Ascending aorta (tissue), 2 donors: ENCODE measurements at regions not wholly inside any gene's neighbourhood (a gene's known extent, or its start where the extent isn't known, plus 50 kb on each side); places are given as distances from the start of the nearest gene placed in this dataset.

Experiments
- DNase-seq, 2 donors: peaks; one replicate each; pipeline ENCODE4 v3.0.0-alpha.2; 2019; ENCODE audit warnings: low spot score in 2 of 2
- H3K27ac ChIP-seq, 2 donors: fragments of 200-600 bp; sonication (generic); one replicate each; pipeline ENCODE4 v1.5.1; 2016 to 2017; ENCODE audit warnings: mild to moderate bottlenecking in 1 of 2
- H3K27me3 ChIP-seq: fragments of 200-600 bp; sonication (generic); one replicate; pipeline ENCODE4 v1.5.1; 2017
- H3K36me3 ChIP-seq, 2 donors: fragments of 200-600 bp; sonication (generic); one replicate each; pipeline ENCODE4 v1.5.1; 2016
- H3K4me1 ChIP-seq, 2 donors: fragments of 200-600 bp; sonication (generic); one replicate each; pipeline ENCODE4 v1.5.1; 2016 to 2017; ENCODE audit warnings: mild to moderate bottlenecking in 1 of 2
- H3K4me3 ChIP-seq, 2 donors: fragments of 200-600 bp; sonication (generic); one replicate each; pipeline ENCODE4 v1.5.1; 2016 to 2017; ENCODE audit warnings: mild to moderate bottlenecking in 1 of 2
- H3K9me3 ChIP-seq, 2 donors: fragments of 200-600 bp; sonication (generic); one replicate each; pipeline ENCODE4 v1.5.1; 2016
- intact Hi-C: fragments of 100-400 bp; cut with DNase I; formaldehyde crosslinking; loops from one replicate; pipeline ENCODE4 v1.15.1; 2023
- TF ChIP-seq, protein P1 (sequence below), 3 experiments: fragments of 200-600 bp in 2 of 3; fragments of 450-650 bp in 1 of 3; sonication (generic) in 2 of 3; IDR thresholded peaks; one replicate each; pipeline ENCODE4 v1.5.1; 2016 to 2019; ENCODE audit warnings: antibody characterized with exemption in 3 of 3, mild to moderate bottlenecking in 1 of 3, moderate library complexity in 1 of 3

DNA sequence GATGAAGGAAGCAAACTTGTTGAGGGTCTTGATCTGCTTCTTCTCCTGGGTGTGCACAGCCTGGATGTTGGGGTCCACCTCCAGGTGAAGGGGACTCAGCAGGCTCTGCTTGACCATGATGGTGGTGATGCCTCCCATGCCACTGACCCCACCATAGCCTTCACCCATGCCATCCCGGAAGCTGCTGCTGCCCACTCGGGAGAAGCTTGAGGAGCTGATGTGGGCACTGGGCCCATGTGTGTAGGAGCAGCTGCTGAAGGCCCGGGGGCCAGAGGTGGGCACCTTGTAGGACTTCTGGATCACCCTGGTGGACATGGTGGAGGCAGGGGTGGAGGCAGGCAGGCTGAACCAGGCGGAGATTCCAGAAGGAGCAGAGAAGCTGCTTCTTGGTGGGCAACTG is 432.7 kb upstream of the DIPK2B start:
- TF ChIP-seq, protein P1, sequence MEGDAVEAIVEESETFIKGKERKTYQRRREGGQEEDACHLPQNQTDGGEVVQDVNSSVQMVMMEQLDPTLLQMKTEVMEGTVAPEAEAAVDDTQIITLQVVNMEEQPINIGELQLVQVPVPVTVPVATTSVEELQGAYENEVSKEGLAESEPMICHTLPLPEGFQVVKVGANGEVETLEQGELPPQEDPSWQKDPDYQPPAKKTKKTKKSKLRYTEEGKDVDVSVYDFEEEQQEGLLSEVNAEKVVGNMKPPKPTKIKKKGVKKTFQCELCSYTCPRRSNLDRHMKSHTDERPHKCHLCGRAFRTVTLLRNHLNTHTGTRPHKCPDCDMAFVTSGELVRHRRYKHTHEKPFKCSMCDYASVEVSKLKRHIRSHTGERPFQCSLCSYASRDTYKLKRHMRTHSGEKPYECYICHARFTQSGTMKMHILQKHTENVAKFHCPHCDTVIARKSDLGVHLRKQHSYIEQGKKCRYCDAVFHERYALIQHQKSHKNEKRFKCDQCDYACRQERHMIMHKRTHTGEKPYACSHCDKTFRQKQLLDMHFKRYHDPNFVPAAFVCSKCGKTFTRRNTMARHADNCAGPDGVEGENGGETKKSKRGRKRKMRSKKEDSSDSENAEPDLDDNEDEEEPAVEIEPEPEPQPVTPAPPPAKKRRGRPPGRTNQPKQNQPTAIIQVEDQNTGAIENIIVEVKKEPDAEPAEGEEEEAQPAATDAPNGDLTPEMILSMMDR (IDR thresholded peaks at IDR 0.05): no peak
- H3K9me3 ChIP-seq: no peaks in the 10 kb centered on the region
- no peaks in the 10 kb centered on the region for H3K27me3 ChIP-seq
- no peaks in the 10 kb centered on the region for H3K36me3 ChIP-seq
- H3K4me3 ChIP-seq: no peak overlapping the region
- H3K27ac ChIP-seq: no peak overlapping the region
- intact Hi-C loops: no loop called here
- H3K4me1 ChIP-seq: no peaks in the 10 kb centered on the region
- no peak for DNase-seq

DNA sequence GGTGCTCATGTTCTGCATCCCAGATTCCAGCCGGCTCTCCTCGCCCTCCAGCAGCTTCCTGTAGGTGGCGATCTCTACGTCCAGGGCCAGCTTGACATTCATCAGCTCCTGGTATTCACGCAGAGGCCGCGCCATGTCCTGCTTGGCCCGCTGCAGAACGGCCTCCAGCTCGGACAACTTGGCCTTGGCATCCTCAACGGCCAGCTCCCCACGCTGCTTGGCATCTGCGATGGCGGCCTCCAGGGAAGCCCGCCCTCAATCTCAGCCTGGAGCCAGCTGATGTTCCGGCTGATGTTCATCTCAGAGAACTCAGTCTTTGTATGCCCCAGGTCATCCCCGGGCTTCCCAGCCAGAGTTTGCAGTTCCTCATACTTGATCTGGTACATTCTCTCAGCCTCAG is 431.8 kb upstream of the DIPK2B start:
- intact Hi-C loops: no loop called here
- Histone ChIP-seq H3K36me3 (no peaks in the 10 kb centered on the region), H3K4me1 (no peaks in the 10 kb centered on the region), H3K9me3 (no peaks in the 10 kb centered on the region), H3K4me3 (no peak overlapping the region), H3K27ac (no peak overlapping the region), H3K27me3 (no peaks in the 10 kb centered on the region)
- no peak for DNase-seq
- TF ChIP-seq, protein P1 (IDR thresholded peaks at IDR 0.05): no peak

DNA sequence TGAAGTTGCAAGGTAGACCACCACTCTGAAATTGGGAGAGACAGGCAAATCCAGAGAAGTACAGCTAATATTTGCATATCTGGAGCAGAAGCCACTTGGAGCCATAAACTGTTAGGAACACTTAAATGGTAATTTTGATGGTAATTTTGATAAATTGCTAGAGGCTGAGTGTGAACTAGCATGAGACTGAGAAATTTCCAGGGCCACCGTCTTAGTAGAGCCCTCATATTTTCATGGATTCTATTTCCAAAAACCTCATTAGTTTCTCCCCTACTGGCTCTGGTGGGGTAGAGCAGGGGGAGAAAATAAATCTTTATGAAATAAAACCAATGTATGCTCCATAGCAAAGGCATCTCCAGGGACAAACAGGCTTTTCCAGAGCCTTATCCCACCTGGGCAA is 429.4 kb upstream of the DIPK2B start:
- H3K27me3 ChIP-seq: no peaks in the 10 kb centered on the region
- no peak for DNase-seq
- H3K9me3 ChIP-seq: peaks cover 0 to 3% of the 10 kb centered on the region in 2 donors
- intact Hi-C loops: no loop called here
- no peak overlapping the region for H3K4me3 ChIP-seq
- no peaks in the 10 kb centered on the region for H3K36me3 ChIP-seq
- H3K4me1 ChIP-seq: no peaks in the 10 kb centered on the region
- H3K27ac ChIP-seq: no peak overlapping the region
- TF ChIP-seq, protein P1 (IDR thresholded peaks at IDR 0.05): no peak

DNA sequence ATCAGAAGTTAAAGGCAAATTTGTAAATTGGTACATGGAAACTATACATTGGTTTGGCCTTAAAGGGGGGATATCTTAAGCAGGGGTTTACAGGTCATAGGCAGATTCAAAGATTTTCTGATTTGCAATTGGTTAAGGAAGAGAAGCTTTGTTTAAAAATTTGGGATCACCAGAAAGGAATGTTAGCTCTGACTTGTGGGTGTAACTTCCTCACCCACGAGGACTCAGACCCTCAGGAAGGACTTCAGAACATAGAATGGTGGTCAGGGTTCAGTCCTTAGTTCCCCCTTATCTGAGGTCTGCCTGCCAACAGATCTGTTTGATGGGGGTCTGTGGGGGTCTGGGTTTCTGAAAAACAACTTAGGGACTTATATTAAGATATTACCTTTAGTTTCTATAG is 427.4 kb upstream of the DIPK2B start:
- peaks cover 0 to 10% of the 10 kb centered on the region in 2 donors for H3K4me1 ChIP-seq
- H3K27ac ChIP-seq: no peak overlapping the region
- H3K36me3 ChIP-seq: no peaks in the 10 kb centered on the region
- H3K27me3 ChIP-seq: no peaks in the 10 kb centered on the region
- H3K9me3 ChIP-seq: peaks cover 0 to 3% of the 10 kb centered on the region in 2 donors
- no peak overlapping the region for H3K4me3 ChIP-seq
- intact Hi-C loops: loop anchor here (10.0 kb wide), 2 partner anchors 147 to 697 kb away; no protein-coding TSS in a partner anchor
- no peak for DNase-seq
- TF ChIP-seq, protein P1 (IDR thresholded peaks at IDR 0.05): no peak

DNA sequence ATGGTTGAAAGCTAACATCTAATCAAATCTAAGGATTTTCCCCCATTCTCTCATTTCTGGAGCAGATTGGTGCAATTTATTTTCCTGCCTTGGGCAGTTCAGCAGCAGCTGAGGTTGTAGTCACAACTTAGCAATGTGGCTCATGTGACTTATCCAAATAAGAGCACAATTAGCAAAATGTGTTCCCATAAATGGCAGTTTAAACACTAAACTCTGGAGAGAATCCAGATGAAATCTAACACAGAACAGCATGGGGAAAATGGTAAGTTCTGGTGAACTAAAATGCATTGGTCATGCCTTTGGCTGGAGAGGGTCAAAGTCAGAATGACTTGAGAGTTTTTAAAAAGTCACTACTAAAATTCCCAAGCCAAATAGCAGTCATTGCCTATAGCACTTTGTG is 422.6 kb upstream of the DIPK2B start:
- intact Hi-C loops: loop anchor here (5.0 to 10.0 kb wide), 5 partner anchors 89 to 702 kb away; no protein-coding TSS in a partner anchor
- TF ChIP-seq, protein P1 (IDR thresholded peaks at IDR 0.05): no peak

DNA sequence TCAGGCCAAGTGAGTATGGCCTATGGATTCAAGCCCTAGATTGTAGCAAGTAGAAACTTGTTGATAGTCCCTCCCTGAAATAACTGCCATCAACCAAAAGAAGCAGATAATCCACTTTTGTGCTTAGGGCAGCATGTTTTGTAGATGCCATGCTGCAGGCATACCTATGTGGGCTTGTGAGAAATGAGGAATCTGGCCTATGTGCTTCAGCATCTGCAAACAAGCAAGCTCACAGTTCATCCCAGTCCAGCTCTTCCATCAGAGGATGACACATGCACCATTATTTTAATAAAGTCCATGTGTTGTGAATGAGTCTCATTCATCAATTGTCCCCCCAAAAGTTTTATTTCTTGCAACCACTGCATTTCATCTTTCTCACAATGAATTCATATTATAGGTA is 421.9 kb upstream of the DIPK2B start:
- intact Hi-C loops: loop anchor here (5.0 to 10.0 kb wide), 5 partner anchors 90 to 702 kb away; no protein-coding TSS in a partner anchor
- H3K9me3 ChIP-seq: peaks cover 0 to 3% of the 10 kb centered on the region in 2 donors
- no peaks in the 10 kb centered on the region for H3K27me3 ChIP-seq
- H3K27ac ChIP-seq: peak overlapping the region; percentile 86
- H3K4me3 ChIP-seq: no peak overlapping the region
- peaks cover 9 to 23% of the 10 kb centered on the region in 2 donors for H3K4me1 ChIP-seq
- TF ChIP-seq, protein P1 (IDR thresholded peaks at IDR 0.05): no peak
- DNase-seq: no peak
- no peaks in the 10 kb centered on the region for H3K36me3 ChIP-seq

More for the DNA sequence above, 422.6 kb upstream of the DIPK2B start:
- H3K27ac ChIP-seq: peak overlapping the region; percentile 86
- H3K27me3 ChIP-seq: no peaks in the 10 kb centered on the region
- DNase-seq: no peak
- no peak overlapping the region for H3K4me3 ChIP-seq
- peaks cover 0 to 3% of the 10 kb centered on the region in 2 donors for H3K9me3 ChIP-seq
- peaks cover 9 to 23% of the 10 kb centered on the region in 2 donors for H3K4me1 ChIP-seq
- H3K36me3 ChIP-seq: no peaks in the 10 kb centered on the region
